Stimulated activated CD8-positive, alpha-beta memory T cell treated with anti-CD3 and anti-CD28 coated beads, Interleukin-2, amount 100 ng/mL, for 48 hours (primary cell): ENCODE measurements at regions not wholly inside any gene's neighbourhood (a gene's known extent, or its start where the extent isn't known, plus 50 kb on each side); places are given as distances from the start of the nearest gene placed in this dataset.

Source experiments
- DNase-seq, 2 donors: peaks; one replicate each; pipeline ENCODE4 v3.0.0-alpha.2; 2020; ENCODE audit warnings: low read depth in 2 of 2

- DNase-seq, result no peak
Measured at GRCh38 chr2:209367075-209367747, 56.6 kb upstream of the MAP2 start.

- DNase-seq, result no peak
Measured at GRCh38 chr2:209368406-209368805, 55.4 kb upstream of the MAP2 start.

- DNase-seq, result no peak
Measured at GRCh38 chr2:209368914-209369313, 54.9 kb upstream of the MAP2 start.

GRCh38 chr2:209369656-209370055 lies 54.2 kb upstream of the MAP2 start:
- DNase-seq, result no peak

- no peak for DNase-seq
Measured at GRCh38 chr2:209371407-209371806, 52.4 kb upstream of the MAP2 start.
